ENCODE measurements at regions not wholly inside any gene's neighbourhood (a gene's known extent, or its start where the extent isn't known, plus 50 kb on each side); places are given as distances from the start of the nearest gene placed in this dataset.
"Not testable (repeated sequence)": the region's sequence is repeated elsewhere in the genome, so short reads cannot be mapped to it uniquely, and the experiment has no call there.

DNA sequence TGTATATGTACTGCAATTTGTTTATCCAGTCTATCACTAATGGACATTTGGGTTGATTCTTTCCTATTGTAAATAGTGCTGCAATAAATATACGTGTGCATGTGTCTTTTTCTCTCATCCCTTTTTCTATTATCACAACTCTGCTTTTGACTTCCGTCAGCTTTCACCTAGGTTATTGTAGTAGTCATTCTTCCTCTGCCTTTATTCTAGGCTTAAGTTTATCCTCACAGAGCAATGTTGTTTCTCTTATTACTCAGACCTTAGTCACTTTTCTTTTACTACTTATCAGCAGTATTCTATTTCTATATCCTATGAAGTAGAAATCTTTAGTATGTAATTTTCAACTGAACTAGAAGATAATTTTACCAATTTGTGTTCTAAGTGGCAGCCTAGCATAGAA lies 175.3 kb upstream of the SEMA3E start:
- DNase-seq: no peak

GRCh38 chr7:83821866-83822265 lies 172.9 kb upstream of the SEMA3E start:
- no peak for DNase-seq

DNA sequence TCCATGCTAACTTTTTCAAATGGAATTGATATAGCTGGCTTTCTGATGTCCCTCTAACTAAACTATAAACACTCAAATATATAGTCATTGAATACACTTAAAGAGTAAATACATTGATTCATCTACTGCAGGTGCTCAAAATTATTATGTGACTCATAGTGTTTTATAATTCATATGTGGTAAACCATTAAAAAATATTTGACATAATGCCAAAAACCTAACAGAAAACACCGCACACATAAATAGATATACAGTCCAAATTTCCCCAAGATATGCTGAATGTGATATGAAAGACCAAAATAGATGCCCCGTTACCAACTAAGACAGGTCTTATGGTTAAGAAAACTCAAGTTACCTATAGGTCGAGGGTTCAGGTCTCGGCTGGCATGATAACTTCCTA lies 171.7 kb upstream of the SEMA3E start:
- no peak for DNase-seq

DNA sequence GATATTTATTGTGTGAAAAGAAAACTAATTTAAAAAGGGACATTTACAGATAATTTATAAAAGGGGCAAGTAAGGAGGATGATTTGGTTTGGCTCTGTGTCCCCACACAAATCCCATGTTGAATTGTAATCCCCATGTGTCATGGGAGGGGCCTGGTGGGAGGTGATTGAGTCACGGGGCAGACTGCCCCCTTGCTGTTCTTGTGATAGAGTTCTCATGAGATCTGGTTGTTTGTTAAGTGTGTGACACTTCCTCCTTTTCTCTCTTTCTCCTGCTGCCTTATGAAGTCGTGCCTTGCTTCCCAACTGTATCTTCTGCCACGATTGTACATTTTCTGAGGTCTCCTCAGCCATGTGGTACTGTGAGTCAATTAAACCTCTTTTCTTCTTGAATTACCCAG lies 171.0 kb upstream of the SEMA3E start:
- no peak for DNase-seq

DNA sequence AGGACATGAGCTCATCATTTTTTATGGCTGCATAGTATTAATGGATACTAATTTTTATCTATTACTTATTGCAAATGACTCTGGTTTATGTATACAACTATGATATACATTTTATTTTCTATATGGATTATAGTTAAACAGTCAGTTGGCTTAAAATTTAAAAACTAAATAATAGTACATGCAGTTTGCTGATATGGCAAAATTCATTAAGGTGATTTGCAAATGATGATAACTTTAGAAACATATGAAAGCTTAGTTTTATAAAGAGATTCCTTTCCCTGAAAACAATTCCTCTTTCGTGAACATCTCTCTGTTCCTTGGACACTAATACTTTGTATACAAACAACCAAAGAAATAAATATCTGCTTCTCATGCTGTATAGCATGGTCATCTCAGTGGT lies 165.5 kb upstream of the SEMA3E start:
- no peak for DNase-seq

DNA sequence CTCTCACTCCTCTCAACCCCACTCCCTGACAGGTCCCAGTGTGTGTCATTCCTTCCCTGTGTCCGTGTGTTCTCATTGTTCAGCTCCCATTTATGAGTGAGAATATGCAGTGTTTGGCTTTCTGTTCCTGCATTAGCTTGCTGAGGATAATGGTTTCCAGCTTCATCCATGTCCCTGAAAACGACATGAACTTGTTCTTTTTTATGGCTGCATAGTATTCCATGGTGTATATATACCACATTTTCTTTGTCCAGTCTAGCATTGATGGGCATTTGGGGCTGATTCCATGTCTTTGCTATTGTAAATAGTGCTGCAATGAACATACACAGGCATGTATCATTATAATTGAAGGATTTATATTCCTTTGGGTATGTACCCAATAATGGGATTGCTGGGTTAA lies 163.6 kb upstream of the SEMA3E start:
- not testable (repeated sequence) for DNase-seq

GRCh38 chr7:83808982-83809381 lies 160.0 kb upstream of the SEMA3E start:
- no peak for DNase-seq

DNA sequence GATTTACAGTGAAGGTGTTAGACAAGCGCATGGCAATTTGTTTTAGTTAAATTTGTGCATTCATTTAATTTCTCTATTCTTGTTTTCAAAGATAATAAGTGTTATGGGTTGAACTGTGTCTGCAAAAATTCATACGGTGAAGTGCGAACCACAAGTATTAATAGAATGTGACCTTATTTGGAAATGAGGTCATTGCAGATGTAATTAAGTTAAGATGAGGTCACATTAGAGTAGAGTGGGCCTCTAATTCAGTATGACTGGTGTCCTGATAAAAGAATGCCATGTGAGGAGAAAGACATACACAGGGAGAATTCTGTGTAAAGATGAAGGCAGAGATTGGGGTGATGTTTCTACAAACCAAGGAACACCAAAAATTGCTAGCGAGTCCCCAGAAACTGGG lies 158.8 kb upstream of the SEMA3E start:
- DNase-seq: no peak

DNA sequence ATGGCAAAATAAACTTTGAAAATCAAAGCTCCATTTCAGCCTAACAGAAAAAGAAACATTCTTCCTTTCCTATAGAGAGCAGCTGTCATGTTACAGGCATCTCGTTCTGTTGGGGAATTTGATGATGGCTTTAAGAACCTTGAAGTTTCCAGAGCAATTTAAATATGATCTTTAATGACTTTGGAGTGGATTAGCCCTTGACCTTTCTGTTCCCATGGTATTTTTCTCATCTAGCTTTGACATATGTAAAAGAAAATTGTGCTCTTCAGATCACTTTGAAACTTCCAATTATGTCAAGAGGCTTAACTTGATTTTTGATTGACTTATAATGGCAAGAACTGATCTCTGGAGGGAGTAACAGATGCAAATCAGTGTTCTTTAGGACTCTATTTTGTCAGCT lies 157.6 kb upstream of the SEMA3E start:
- DNase-seq: no peak

DNA sequence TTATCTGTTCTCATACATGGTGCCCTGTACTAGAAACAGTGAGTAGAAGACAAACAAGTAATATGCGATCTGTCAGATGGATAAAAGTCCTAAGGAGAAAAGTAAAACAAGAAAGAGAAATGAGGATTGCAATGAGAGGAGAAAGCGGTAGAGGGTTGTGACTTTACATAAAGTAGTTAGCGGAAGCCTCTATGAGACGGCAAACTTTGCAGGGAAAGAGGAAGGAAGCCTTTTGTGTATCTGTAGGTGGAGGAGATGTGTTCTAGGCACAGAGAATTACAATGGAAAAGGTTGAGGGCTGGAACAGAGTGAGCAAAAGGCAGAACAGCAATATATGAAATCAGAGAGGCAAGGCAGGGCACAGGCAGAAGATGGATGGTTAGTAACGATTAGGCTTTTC lies 150.4 kb upstream of the SEMA3E start:
- DNase-seq: no peak

DNA sequence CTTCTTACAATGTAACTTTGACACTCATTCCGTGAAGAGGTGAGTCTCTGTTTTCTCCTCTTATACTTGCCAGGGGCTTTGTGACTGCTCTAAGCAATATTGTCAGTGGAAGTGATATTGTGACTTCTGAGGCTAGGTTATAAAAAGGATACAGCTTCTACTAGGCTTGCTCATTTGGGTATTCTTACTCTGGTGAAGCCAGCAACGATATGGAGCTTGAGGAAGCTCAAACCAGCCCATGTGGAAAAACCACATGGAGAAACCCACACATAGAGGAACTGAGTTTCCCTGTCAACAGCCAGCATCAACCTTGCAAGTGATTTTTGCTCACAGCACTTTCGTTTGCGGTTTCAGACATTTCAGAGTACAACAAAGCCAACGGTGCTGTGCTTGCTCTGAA lies 149.6 kb upstream of the SEMA3E start:
- no peak for DNase-seq

GRCh38 chr7:83796760-83797159 lies 147.8 kb upstream of the SEMA3E start:
- no peak for DNase-seq

DNA sequence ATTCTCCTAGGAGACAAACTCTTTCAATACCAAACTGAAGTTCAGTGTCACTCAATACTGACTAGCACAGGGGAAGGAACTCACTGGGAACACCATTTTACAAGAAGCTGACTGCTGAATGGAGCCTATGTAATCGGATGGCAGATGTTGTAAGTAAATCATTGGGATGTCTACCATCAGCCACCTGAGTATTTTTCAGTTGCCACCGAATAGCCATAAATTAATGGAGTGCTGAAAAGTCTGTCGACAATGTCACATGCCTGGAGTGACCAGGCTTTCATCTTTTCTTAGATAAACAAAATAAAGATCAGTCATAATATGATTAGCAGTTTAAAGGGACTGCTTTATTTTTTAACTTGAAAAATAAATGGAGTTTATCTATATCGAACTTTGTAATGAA lies 145.9 kb upstream of the SEMA3E start:
- DNase-seq: no peak

GRCh38 chr7:83793558-83793957 lies 144.6 kb upstream of the SEMA3E start:
- DNase-seq: no peak

DNA sequence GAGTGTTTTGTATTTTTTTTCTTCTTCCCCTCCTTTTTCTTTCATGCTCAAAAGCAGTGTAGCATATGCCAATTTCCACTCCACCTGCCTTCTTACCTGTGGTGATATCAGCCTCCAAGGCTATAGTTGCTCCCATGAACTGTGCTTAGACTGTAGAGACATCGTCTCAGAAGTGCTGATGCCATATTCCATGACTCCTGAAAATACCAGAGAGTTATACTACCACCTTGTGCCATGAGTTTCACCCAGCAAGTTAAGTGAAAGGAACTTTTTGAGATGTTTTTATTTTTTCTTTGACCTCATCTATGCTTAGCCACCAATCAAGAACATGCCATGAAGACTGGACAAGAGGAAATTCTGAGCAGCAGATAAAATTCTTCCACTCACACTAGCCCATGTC lies 142.8 kb upstream of the SEMA3E start:
- no peak for DNase-seq

GRCh38 chr7:83786858-83787257 lies 137.9 kb upstream of the SEMA3E start:
- no peak for DNase-seq

- no peak for DNase-seq
These were observed 133.7 kb upstream of the SEMA3E start for GRCh38 chr7:83782628-83783027.

GRCh38 chr7:83778073-83778443 lies 129.1 kb upstream of the SEMA3E start:
- DNase-seq: no peak

DNA sequence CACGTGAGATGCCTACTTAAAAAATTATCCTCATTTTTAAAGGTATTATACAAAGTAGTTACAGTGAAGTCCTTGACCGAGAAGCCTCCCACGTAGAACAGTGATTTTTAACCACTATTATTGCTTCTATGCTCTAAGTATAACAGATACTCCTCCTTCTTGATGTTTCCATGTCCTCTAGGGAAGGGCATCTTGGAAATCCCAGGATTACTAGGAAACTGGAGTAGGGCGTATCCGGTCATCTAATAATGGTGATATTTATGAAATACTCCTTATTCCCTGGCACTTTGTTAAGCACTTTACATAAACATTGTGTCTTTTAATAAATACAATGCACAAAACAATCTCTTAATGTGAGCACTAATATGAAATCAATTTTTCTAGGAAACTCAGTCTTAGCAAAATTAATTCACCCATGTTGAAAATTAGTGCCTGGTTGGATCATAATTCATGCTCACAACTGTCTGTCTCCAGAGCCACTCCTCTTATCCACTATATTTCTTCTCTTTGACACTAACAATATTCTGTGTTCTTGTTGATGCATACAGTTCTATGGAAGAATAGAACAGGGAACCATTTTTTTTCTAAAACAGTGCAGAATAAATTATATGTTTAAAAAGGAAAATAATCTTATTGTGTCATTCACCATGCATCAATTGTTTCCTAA lies 128.6 kb upstream of the SEMA3E start:
- DNase-seq: no peak

GRCh38 chr7:83769407-83769806 lies 120.5 kb upstream of the SEMA3E start:
- no peak for DNase-seq

GRCh38 chr7:83751217-83751616 lies 102.3 kb upstream of the SEMA3E start:
- DNase-seq: no peak

GRCh38 chr7:83749495-83749894 lies 100.6 kb upstream of the SEMA3E start:
- no peak for DNase-seq

GRCh38 chr7:83739527-83739926 lies 90.6 kb upstream of the SEMA3E start:
- no peak for DNase-seq

DNA sequence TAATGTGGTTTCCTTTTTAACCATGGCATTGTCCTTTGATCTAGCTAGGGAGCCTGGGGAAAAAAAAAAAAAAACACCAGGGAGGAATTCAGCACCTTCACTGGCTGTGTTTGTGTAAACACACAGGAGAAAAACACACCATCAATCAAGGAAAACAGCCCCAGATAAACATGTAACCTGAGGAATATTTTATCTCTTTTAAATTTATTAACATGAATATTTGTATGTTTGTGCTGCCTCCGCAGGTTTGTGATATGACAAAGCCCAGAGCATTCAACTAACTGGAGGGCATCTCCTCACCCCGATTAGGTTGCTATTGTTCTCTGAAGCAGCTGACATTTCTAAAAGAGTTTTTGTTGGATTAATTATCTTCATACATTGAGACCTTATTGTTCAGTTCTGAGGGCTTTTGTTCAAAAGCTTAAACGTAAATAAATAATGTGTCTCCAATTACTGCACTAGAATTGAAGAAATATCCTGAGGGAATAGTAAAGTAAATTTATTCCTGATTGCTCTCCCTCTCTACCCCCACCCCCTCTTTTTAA lies 89.4 kb upstream of the SEMA3E start:
- peak in 1 of 2 donors; percentile 14 for DNase-seq

DNA sequence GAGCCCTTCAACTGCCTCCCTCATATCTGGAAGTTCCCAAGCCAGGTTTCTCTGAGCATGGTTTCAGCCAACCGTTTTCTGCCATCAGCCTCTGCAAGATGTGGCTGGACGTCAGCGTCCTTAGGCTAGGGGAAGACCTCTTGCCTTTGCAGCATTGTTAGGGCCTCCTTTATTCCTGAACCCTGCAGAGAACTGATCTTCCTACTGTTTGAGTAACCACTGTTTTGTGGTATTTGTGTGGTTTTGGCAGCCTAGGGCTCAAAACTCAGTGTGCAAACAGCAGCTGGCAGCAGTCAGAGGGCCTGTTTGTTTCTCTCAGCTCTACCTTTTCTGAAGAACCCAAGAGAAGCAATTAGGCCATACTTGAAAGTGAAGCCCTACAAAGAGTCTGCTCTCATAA lies 83.4 kb upstream of the SEMA3E start:
- no peak for DNase-seq

Data from hippocampal formation (tissue), 2 donors.